ENCODE measurements at regions not wholly inside any gene's neighbourhood (a gene's known extent, or its start where the extent isn't known, plus 50 kb on each side); places are given as distances from the start of the nearest gene placed in this dataset.

DNA sequence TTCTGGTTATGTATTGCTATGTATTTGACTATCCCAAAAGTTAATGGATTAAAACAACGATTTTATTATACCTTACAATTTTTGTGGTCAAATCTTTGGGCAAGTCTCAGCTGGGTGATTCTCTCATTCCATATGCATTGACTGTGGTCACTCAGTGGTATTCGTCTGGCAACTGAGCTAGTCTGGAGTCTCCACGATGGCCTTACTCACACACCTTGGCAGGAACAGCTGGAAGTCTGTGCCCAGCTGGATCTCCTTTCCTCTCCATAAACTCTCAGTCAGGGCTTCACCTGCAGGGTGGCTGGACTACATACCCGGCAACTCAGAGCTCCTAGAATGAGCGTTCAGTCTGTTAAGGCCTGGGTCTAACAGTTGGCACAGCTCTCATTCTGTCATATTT is 141.1 kb upstream of the WDFY3 start:
- TF ChIP-seq POLR2AphosphoS5 (IDR thresholded peaks at IDR 0.05) (no peak), POLR2A (IDR thresholded peaks at IDR 0.05; ENCODE audit: low read depth) (no peak), EP300 (IDR thresholded peaks at IDR 0.05) (no peak)
- TF ChIP-seq, protein P1, sequence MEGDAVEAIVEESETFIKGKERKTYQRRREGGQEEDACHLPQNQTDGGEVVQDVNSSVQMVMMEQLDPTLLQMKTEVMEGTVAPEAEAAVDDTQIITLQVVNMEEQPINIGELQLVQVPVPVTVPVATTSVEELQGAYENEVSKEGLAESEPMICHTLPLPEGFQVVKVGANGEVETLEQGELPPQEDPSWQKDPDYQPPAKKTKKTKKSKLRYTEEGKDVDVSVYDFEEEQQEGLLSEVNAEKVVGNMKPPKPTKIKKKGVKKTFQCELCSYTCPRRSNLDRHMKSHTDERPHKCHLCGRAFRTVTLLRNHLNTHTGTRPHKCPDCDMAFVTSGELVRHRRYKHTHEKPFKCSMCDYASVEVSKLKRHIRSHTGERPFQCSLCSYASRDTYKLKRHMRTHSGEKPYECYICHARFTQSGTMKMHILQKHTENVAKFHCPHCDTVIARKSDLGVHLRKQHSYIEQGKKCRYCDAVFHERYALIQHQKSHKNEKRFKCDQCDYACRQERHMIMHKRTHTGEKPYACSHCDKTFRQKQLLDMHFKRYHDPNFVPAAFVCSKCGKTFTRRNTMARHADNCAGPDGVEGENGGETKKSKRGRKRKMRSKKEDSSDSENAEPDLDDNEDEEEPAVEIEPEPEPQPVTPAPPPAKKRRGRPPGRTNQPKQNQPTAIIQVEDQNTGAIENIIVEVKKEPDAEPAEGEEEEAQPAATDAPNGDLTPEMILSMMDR (IDR thresholded peaks at IDR 0.05) = no peak

Measured in esophagus muscularis mucosa (tissue), 4 donors.